Small intestine (tissue), 7 donors: ENCODE measurements at regions not wholly inside any gene's neighbourhood (a gene's known extent, or its start where the extent isn't known, plus 50 kb on each side); places are given as distances from the start of the nearest gene placed in this dataset.

Experiments used
- DNase-seq, 2 donors: peaks; one replicate each; pipeline versions ENCODE4 v3.0.0 to v3.0.0-alpha.2; 2013
- FAIRE-seq: peaks from 2 replicates; lab custom pipeline; 2012; peaks lifted over from hg19 to GRCh38; lab: Jason Lieb, UNC
- H3K27ac ChIP-seq, 3 donors: one replicate each; pipeline ENCODE4 v1.5.1; 2013; ENCODE audit warnings: low read length in 2 of 3, mild to moderate bottlenecking in 2 of 3, control low read depth in 1 of 3, inconsistent platforms in 1 of 3, low read depth in 1 of 3, moderate library complexity in 1 of 3
- H3K27me3 ChIP-seq, 3 donors: one replicate each; pipeline ENCODE4 v1.6.1; 2013; ENCODE audit warnings: low read length in 3 of 3, inconsistent platforms in 1 of 3; ENCODE audit not compliant: control insufficient read depth in 3 of 3, insufficient read depth in 3 of 3
- H3K36me3 ChIP-seq, 3 donors: one replicate each; pipeline ENCODE4 v1.6.1; 2013; ENCODE audit warnings: low read length in 3 of 3, inconsistent platforms in 1 of 3, low read depth in 1 of 3, mild to moderate bottlenecking in 1 of 3, moderate library complexity in 1 of 3; ENCODE audit not compliant: control insufficient read depth in 3 of 3, insufficient read depth in 2 of 3
- H3K4me1 ChIP-seq, 3 donors: one replicate each; pipeline ENCODE4 v1.6.1; 2013; ENCODE audit warnings: low read length in 2 of 3, inconsistent platforms in 1 of 3, low read depth in 1 of 3, mild to moderate bottlenecking in 1 of 3, moderate library complexity in 1 of 3; ENCODE audit not compliant: control insufficient read depth in 3 of 3, insufficient read depth in 2 of 3
- H3K4me3 ChIP-seq, 3 donors: one replicate each; pipeline ENCODE4 v1.5.1; 2013; ENCODE audit warnings: low read length in 3 of 3, control low read depth in 1 of 3, inconsistent platforms in 1 of 3, low read depth in 1 of 3, mild to moderate bottlenecking in 1 of 3, moderate library complexity in 1 of 3
- H3K9me3 ChIP-seq, 2 donors: one replicate each; pipeline ENCODE4 v1.6.1; 2013; ENCODE audit warnings: low read depth in 1 of 2, low read length in 1 of 2; ENCODE audit not compliant: control insufficient read depth in 2 of 2, insufficient read depth in 1 of 2
- WGBS, 3 donors: extraction: QIAGEN DNeasy Blood & Tissue Kit; methylation state at CpG; one replicate each; pipeline ENCODE4 v1.1.7; 2013; 5-methylcytosine and 5-hydroxymethylcytosine counted together
- donor health status: healthy with polysubstance abuse.
- donor health status: control.
- donor health status: control.
- donor health status: Bipolar disorder and iron deficiency.
- donor health status: healthy.

GRCh38 chr3:118705487-118706219, 329.0 kb downstream of the IGSF11 start:
- Histone ChIP-seq H3K27ac (no peak overlapping the region), H3K36me3 (no peaks in the 10 kb centered on the region), H3K4me3 (no peak overlapping the region), H3K4me1 (no peaks in the 10 kb centered on the region), H3K27me3 (peaks cover 0 to 2% (median 0%) of the 10 kb centered on the region in 3 donors), H3K9me3 (no peaks in the 10 kb centered on the region)
- no peak for FAIRE-seq
- no peak for DNase-seq
- WGBS, 3 donors: 71 to 75% (median 74%) methylated on average over 12 of the region's 12 CpGs

DNA sequence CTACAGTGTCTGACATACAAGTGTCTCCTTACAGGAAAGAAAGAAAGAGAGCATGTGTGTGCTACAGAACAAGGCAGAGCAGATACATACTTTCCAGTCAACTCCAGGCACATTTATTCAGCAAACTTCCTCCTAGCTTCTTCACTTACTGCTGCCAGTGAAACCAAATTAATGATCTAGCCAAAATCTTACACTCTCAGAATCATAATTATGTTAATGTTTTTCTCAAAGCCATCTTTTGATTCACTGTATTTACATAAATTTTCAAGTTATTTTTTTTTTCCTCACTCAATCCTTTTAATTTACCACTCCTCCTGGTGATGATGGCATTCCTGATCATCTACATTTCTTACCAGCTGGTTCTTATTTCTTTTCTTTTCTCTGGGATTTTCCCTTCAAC, 326.7 kb downstream of the IGSF11 start:
- Histone ChIP-seq H3K4me3 (no peak overlapping the region), H3K36me3 (no peaks in the 10 kb centered on the region), H3K4me1 (no peaks in the 10 kb centered on the region), H3K27ac (no peak overlapping the region), H3K27me3 (peaks cover 0 to 2% (median 0%) of the 10 kb centered on the region in 3 donors), H3K9me3 (no peaks in the 10 kb centered on the region)
- no peak for DNase-seq
- FAIRE-seq: no peak

- peaks cover 0 to 2% (median 0%) of the 10 kb centered on the region in 3 donors for H3K27me3 ChIP-seq
- H3K27ac ChIP-seq: no peak overlapping the region
- H3K36me3 ChIP-seq: no peaks in the 10 kb centered on the region
- H3K4me3 ChIP-seq: no peak overlapping the region
- H3K9me3 ChIP-seq: no peaks in the 10 kb centered on the region
- no peaks in the 10 kb centered on the region for H3K4me1 ChIP-seq
- FAIRE-seq (no peak), DNase-seq (no peak)
- 79 to 88% (median 79%) methylated on average over 2 of the region's 2 CpGs for WGBS, 3 donors
Observed at GRCh38 chr3:118710532-118710931, 324.1 kb downstream of the IGSF11 start.

GRCh38 chr3:118713502-118714207, 321.0 kb downstream of the IGSF11 start:
- Histone ChIP-seq H3K4me3 (no peak overlapping the region), H3K4me1 (no peaks in the 10 kb centered on the region), H3K27me3 (no peaks in the 10 kb centered on the region), H3K27ac (no peak overlapping the region), H3K9me3 (no peaks in the 10 kb centered on the region), H3K36me3 (no peaks in the 10 kb centered on the region)
- DNase-seq: no peak
- WGBS, 3 donors: 18 to 61% (median 41%) methylated on average over 3 of the region's 3 CpGs
- FAIRE-seq: no peak

DNA sequence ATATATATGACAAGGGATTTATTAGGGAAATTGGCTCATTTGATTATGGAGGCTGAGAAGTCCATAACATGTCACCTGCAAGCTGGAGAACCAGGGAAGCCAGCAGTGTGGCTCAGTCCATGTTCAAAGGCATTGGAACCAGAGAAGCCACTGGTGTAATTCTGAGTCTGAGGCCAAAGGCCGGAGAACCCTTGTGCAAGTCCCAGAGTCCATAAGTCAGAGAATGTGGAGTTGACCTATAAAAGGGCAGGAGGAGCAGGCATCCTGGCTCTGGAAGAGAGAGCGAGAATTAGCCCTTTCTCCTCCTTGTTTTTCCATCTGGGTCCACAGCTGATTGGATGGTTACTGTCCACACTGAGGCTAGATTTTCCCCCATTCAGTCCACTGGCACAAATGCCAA, 319.8 kb downstream of the IGSF11 start:
- 88 to 96% (median 94%) methylated on average over 2 of the region's 2 CpGs for WGBS, 3 donors
- H3K4me3 ChIP-seq: no peak overlapping the region
- H3K4me1 ChIP-seq: no peaks in the 10 kb centered on the region
- no peaks in the 10 kb centered on the region for H3K36me3 ChIP-seq
- peaks cover 0 to 3% of the 10 kb centered on the region in 2 donors for H3K9me3 ChIP-seq
- DNase-seq (no peak), FAIRE-seq (no peak)
- no peaks in the 10 kb centered on the region for H3K27me3 ChIP-seq
- H3K27ac ChIP-seq: no peak overlapping the region

- no peaks in the 10 kb centered on the region for H3K27me3 ChIP-seq
- no peak overlapping the region for H3K4me3 ChIP-seq
- WGBS, 3 donors: 66 to 76% (median 74%) methylated on average over 3 of the region's 3 CpGs
- DNase-seq (no peak), FAIRE-seq (no peak)
- H3K36me3 ChIP-seq: no peaks in the 10 kb centered on the region
- H3K4me1 ChIP-seq: no peaks in the 10 kb centered on the region
- no peaks in the 10 kb centered on the region for H3K9me3 ChIP-seq
- no peak overlapping the region for H3K27ac ChIP-seq
Observed at GRCh38 chr3:118729546-118729945, 305.1 kb downstream of the IGSF11 start.

GRCh38 chr3:118734664-118735063, 300.0 kb downstream of the IGSF11 start:
- no peaks in the 10 kb centered on the region for H3K27me3 ChIP-seq
- DNase-seq: no peak
- no peak overlapping the region for H3K27ac ChIP-seq
- H3K36me3 ChIP-seq: no peaks in the 10 kb centered on the region
- H3K9me3 ChIP-seq: peaks cover 0 to 2% of the 10 kb centered on the region in 2 donors
- H3K4me1 ChIP-seq: no peaks in the 10 kb centered on the region
- FAIRE-seq: no peak
- H3K4me3 ChIP-seq: no peak overlapping the region
- 68 to 86% (median 75%) methylated on average over 2 of the region's 2 CpGs for WGBS, 3 donors

- 88 to 90% (median 89%) methylated on average over 2 of the region's 2 CpGs for WGBS, 3 donors
- DNase-seq: no peak
Observed at GRCh38 chr3:118736107-118736506, 298.5 kb downstream of the IGSF11 start.

More at GRCh38 chr3:118736107-118736506, 298.5 kb downstream of the IGSF11 start:
- Histone ChIP-seq H3K36me3 (no peaks in the 10 kb centered on the region), H3K9me3 (peaks cover 0 to 2% of the 10 kb centered on the region in 2 donors), H3K27ac (no peak overlapping the region), H3K4me3 (no peak overlapping the region), H3K27me3 (no peaks in the 10 kb centered on the region), H3K4me1 (no peaks in the 10 kb centered on the region)
- no peak for FAIRE-seq
